Stimulated activated CD4-positive, alpha-beta T cell treated with anti-CD3 and anti-CD28 coated beads, Interleukin-12 subunit alpha, Interleukin-12 subunit beta, amount 100 ng/mL, for 4 hours (primary cell): ENCODE measurements at regions not wholly inside any gene's neighbourhood (a gene's known extent, or its start where the extent isn't known, plus 50 kb on each side); places are given as distances from the start of the nearest gene placed in this dataset.

Source experiments
- DNase-seq: peaks from one replicate; pipeline ENCODE4 v3.0.0-alpha.2; 2020

DNA sequence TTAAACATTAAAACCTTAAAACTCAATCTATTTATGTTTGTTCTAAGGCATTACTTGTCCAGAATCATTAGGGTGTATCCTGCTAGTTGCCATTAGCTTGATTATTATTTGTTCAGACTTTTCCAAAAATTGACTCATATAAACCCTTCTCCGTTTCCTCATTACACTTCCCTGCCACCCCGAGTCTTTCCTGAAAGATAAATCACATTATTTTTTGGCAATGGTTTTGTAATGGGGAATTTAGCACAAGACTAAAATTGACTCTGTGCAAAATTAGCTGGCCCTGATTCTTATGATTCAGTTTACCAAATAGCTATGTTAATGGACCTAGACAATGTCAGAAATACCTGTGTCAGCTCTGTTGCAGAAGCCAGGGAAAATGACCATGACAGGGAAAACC, 112.2 kb upstream of the NT5C1B start:
- no peak for DNase-seq

DNA sequence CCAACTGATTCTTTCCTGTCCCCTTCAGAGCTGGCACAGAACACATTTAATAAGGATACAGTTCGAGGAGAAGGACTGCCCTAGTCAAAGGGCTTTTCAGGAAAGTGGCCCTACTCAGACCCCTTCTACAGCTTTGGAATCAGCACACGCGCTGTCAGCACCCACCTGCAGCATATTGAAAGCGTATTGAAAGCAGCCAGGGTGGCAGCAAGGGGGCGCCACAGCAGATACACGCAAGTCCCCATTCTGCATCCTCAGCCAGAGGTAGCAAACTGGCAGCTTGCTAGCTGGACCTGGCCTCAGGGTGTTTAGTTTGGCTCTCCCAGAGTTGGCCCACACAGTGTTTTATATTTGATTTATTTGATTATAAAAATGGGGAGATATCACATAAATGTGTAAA, 101.0 kb upstream of the NT5C1B start:
- no peak for DNase-seq

DNA sequence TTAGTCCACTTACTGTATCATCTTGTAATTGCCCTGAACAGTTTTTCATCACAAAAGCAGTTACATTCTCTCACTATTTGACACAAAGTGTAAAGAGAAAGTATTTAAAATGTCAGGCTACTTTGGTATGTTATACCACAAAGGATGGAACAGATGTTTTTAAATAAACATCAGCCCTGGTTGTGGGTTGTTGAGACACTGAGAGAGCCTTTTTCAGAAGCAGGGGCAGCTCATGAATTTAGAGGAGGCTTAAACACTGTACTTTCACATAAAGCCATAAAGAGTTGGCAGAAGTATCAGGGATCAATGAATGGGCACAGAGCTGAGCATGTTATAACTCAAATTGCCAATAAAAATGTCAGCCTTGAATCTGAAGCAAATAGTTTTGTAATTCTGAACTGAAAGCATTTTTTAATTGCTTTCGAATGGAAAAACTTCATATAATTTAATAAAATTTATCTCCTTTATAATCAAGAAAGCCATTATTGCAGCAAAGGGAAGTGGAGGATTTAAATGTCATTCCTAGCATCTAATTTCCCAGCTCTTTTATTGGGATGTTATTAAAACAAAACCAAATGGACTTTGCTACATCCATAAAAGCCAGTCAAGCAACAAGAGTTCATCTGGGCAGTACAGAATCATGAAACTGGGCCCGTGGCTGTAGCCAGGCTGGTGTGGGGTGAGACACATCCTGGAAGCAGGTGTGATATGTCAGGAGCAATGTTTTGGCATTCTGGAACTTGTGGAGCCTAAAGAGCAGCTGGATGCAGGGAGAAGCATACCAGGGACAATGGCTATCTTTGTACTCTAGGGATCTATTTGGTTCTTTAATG, 95.1 kb upstream of the NT5C1B start:
- no peak for DNase-seq

DNA sequence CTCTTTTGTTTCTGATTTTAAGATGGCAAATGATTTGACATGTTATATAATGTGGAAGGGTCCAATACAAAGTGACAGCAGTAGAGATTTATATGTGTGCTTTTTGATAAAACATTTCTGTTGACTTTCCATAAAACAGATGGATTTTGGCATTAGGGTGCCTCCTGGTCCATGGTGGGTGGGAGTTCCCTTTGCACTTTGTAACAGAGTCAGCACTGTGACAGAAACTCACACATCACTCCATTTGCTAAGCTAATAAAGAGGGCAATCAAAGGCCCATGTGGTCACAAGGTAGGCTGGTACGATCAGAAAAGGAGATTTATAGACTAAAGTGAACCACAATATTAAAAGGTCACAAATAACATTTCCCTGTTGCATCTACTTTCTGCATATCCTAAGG, 93.3 kb upstream of the NT5C1B start:
- no peak for DNase-seq

DNA sequence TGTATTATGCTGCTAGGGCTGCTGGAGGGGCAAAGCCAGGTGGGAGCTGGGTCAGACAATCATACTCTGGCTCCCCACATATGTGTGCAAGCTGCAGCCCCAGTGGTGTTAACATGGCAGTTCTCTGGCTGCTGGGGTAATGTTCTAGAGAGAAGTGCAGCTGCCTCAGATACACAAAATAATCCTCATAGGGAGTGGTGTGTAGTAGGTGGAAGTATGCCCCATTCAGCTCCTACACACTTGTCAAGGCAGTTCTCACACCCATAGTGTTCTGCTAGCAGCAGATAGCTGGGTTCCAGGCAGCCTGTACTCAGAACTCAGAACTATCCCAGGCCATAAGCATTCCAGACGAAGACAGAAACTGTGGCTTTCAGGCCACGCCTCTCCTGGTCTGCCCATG, 87.9 kb upstream of the NT5C1B start:
- DNase-seq = no peak

DNA sequence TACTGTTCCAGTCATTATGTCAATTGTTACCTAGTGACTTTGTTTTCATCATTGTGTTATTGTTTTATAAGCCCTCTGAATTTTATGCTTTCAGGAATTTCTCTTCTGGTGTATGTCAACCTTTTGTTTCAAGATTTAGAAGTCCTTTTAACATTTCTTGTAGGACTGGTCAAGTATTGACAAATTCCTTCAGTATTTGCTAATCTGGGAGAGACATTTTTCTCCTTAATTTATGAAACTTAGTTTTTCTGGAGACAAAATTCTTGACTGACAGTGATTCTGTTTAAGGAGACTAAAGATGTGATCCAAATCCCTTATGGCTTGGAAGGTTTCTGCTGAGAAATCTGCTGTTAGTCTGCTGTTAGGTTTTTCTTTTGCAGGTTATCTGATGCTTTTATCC, 84.9 kb upstream of the NT5C1B start:
- DNase-seq = no peak

DNA sequence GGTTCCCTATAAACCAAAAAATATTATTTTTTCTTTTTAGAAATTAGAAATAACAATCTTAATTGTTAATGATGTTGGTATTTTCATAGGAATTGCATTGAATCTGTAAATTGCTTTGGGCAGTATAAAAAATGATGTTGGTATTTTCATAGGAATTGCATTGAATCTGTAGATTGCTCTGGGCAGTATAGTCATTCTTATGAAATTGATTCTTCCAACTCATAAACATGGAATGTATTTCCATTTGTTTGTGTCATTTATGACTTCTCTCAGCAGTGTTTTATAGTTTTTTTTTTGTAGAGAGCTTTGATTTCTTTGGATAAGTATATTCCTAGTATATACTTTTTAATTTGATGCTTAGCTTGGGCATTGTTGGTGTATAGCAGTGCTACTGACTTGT, 82.0 kb upstream of the NT5C1B start:
- DNase-seq = no peak

DNA sequence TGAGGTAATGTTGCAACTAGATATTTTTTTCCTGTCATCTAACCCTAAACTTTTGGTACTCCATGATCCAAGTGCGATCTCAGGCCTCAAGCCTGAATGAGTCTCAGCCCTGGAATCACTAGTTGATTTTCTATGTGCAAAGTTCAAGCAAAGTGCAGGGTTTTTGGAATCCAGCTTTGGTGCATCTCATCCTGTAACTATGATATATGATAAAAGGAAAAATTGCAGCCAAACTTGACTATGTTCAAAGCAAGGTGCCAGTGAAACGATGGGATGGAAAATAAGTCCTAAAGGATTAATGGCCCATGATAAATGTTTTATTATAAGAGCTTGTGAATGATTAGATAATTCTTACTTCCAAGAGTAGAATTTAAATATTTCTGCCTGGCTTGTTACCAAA, 78.9 kb upstream of the NT5C1B start:
- no peak for DNase-seq

DNA sequence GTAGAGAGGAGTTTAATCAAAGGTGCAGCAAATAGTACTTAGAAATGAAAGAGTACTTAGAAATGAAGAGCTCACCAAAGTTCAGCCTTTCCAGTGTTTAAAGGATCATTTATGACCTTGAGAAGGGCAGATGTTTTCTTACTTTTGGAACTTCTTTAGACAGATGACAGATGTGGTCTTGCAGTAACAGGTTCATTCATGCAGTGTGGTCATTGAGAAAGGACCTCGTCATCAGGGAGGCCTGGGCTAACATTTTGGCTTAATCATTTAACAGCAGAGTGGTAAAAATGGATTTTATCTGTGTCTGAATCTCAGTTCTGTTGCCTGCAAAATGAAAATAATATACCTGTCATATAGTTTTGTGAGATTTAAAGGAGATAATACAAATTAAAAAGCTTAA, 75.1 kb upstream of the NT5C1B start:
- DNase-seq = no peak

DNA sequence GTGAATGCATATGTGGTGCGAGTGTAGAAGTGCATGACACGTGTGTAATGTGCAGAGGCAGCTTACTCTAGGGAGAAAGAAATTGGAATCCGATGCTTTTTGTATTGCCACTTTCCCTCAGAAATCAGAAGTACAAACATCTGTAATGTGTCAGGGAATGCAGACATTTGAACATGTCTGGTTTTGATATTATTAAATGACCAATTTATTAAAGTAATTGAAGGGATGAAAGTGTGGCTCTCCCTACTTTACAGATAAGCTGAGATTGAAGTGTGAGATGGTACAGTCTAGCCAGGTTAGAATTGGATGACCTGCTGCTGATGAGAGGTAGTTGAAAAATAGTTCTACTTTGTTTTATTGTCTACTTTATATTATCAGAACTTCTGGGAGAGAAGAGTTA, 74.5 kb upstream of the NT5C1B start:
- DNase-seq = no peak

DNA sequence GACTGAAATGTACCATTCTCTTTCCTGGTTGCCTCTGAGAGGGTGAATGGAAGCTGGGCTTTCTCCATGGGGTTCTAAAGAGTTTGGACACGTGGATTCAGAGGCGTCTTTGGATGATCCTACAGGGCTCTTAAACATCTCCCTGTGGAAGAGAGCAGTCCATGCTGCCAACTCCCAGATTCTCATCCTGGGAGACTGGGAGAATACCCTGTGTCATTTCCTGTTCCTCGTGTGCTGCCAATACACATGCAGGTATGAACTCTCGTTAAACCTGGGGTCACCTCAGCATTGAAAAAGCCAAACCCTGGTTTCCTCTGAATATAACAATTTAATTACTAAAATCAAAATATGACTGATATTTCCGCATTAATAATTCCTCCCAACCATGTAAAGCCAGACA, 73.3 kb upstream of the NT5C1B start:
- no peak for DNase-seq

DNA sequence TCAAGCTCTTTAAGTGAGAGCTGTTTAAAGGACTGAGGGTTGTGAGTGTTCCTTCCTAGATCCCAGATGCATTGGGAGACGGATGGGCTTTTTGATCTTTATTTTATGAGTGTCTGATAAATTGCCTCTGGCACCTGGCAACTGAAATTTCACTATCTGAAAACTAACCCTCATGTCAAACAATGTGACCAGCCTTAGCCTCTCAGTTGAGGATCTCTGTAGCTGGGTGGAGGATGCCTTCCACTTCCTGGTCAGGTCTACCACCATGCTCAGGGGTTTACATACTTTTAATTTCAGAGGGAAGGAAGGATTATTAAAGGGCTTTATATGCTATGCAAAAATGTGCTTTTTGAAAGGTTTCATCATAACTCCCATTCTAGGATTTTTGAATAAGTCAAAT, 70.5 kb upstream of the NT5C1B start:
- no peak for DNase-seq

DNA sequence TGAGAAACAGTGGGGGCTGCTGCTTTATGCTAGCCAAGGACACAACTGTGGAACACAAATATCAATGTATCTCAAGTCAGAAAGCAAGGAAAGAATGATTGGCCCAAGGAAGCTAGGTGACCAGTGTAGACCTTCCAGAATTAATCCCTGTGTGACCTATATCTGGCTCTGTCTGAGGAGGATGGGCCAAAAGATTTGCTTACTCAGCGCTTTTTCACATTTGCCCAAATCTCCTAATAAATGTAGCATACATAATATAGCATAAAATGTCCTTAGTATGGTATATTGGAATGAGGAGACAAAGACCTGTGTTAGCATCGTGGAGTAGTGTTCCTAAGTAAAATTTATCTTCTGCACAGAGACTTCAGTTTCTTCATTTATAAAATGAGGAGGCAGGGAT, 66.7 kb upstream of the NT5C1B start:
- DNase-seq = no peak

DNA sequence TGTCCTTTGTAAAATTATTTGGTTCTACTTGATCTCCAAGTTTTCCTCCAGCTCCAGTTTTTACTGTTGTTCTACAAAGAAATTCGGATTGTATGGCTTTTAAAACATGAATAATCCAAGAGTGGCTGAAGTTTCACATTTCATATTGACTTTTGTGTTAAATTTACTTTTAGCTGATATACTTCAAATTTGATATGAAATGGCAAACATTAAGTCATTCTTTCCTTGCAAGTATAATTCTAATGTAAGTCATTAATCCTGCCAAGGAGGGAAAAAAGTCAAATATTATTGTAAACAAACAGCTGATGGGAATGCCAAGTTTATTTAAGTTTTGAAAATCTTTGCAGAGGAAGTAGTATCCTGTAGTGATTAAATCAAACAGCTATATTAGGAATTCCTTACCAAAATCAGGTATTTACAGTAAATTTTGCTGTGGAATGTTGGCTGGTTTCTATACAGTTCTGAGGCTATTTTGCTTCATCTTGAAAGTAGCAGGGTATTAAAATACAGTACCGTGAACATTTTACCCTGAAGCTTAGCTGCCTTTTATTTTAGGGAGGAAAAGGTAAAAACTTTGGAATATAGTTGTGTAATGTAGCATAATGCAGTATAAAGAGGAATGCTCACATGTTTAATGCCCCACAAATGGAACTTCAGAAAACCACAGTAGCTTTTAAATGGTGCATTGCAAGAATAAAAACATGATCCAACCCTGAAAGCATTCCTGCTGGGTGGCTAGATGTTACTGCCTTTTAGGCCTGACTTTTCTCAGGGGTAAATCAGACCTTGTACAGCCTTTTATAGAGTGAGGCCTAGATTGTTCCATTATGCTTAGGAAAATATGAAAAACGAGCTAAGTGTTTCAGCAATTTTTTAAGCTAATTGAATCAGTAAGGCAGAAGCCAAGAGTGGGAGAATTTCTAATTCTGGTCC, 62.7 kb upstream of the NT5C1B start:
- DNase-seq = no peak

DNA sequence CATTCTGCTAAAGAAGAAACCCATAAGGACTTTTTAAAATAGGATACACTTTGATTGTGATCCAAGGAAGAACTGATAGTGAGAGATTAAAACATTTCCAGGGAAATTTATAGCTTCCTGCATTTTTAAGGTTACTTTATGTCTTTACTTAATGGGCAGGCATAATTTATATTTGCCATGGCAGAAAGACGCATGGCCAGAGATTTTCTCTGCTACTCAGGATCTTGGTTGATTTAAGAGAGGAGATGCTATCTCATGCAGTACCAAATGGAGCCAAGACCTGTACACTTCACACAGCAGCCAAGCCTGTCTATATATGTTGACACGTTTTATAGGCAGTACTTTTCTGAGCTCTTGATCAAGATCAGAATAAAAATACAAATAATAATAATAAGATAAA, 60.9 kb upstream of the NT5C1B start:
- no peak for DNase-seq

DNA sequence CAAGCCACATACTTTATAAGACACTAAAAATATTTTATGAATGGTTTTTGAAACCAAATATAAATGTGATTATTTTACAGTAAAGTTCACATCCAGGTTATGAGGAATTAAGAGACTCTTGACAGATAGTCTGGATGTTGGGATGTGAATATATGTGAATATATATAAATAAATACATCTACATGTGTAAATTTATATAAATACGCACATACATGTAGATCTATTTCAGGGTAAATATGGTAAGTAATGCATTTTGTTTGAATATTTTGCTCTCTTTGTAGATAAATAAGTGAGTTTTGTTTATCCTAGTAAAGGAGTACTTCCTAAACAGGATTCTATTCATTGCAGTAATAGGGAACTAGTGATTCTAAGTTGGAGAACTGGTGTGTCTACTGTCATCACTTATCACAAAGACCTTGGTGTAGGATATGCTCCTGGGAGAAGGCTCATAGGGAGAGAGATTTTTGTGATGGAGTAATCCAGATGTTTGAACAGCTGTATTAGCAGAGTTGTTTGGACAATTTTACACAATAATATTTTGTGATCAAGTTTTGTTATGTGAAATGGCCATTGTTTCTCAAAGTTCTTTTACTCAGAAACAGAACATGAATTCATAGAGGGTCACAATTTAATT, 60.2 kb upstream of the NT5C1B start:
- no peak for DNase-seq

DNA sequence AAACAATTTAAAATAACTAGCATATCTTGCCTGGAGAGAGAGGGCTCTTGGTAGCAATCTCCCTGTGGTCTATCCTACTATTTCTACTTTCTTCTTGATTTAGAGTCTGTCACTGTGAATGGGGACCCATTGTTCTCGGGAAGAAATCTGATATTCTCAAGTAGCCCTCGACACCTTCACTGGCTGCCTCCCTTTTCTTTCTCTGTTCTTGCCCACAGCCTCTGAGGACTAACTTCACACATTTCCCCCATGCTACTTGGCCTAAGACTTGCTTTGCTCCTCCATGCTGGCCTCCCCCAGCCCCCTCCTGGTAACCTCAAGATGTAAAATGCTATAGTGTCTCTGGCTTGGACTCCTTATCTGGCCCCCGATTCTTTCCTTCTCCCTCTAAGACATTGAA, 58.8 kb upstream of the NT5C1B start:
- DNase-seq = no peak

DNA sequence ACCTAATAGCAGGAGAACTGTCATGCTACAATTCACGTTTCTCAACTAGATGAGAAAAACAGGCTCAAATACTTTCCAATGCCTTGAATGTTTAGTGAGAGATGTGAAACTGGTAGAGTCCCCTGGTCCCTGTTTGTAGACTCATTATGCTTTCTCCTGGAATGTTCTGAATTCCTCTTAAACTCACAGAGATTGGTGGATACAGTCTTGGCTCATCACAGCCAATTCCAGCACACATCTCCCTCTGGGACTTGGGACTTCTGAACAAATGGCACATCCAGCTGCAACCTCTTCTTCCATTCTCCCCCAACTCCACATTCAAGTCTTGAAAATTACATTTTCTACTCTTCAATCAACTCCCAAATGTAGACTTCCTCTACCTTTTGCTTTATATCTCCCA, 58.4 kb upstream of the NT5C1B start:
- no peak for DNase-seq

DNA sequence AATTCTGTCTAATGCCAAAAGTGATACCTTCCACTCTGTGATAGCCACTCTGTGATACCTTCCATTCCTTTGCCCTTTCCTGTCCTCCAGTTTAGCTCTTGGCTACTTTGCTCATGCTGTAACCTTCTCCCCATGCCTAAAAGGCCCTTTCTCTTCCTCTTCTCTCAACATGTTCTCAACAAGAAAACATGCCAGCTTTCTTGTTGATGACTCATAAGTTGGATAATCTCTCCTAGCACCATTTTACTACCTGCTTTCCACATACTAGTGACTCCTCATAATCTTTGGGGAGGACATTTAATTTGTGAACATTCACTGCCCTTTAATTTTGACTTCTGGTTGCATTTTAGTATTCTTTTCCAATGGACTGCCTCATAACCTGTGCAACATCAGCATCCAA, 55.9 kb upstream of the NT5C1B start:
- no peak for DNase-seq

DNA sequence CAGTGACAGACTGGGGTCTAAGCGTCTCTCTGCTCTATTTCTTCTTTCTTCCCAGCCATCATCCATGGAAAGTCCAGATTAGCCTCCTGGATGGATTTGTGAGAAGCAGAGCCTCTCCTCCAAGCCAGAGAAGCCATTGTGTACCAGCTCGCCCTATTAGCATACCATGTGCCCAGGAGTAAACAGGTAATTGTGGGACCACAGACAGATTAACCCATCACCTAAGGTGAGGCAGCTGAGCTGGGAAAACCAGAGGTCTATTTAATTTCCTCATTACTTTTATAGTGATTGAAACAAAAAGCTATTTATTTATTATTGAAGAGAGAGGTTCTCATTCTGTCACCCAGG, 54.7 kb upstream of the NT5C1B start:
- DNase-seq = no peak

DNA sequence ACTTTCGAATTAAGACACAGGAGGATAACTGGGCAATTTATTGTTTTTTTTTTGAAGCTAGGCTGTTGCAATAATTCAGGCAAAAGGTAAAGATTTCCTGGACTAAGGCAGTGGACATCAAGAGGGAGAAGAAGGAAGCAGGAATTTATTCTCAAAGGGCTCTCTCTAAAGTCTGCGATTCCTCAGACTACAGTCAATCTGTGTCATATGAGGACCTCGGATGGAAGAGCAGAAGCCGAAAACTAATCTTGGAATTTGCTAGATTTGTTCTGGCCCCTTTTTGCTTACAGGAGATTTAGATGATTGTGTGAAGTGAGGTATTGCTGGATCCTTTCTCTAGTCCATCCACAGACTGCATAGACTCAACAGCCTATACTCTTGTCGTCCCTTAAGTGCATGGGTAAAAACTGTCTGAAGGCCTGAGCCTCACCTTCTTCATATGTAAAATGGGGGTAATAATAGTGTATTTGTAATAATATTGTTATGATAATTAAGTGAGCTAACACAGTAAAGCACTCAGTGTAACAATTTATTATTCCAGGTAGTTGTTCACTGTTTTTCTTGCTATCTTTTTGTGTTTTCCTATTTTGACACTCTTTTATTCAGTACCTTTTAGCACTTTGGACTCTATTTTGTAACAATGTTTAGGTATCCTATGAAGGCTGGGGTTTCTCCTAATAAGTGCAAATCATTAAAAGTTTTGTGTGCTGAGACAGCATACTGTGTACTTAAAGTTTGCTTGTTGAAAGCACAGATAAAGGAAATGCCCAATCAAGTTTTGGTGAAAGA, 54.2 kb upstream of the NT5C1B start:
- no peak for DNase-seq

DNA sequence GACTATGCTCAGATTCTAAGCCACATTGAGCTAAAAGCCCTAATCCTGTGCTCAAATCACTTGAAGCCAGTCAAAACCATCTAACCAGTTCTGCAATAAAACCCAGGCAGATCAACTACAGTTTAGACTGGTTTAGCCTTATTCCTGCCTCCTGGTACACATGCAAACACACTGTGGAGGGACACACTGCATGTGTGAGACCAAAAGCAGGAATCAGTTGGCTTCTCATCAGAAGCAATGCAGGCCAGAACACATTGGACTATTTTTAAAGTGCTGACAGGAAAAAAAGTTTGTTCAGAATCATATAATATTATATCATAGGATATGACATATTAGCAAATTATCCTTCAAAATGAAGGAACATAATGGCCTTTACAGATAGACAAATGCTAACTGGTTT, 52.5 kb upstream of the NT5C1B start:
- no peak for DNase-seq
